ENCODE measurements at regions not wholly inside any gene's neighbourhood (a gene's known extent, or its start where the extent isn't known, plus 50 kb on each side); places are given as distances from the start of the nearest gene placed in this dataset.

DNA sequence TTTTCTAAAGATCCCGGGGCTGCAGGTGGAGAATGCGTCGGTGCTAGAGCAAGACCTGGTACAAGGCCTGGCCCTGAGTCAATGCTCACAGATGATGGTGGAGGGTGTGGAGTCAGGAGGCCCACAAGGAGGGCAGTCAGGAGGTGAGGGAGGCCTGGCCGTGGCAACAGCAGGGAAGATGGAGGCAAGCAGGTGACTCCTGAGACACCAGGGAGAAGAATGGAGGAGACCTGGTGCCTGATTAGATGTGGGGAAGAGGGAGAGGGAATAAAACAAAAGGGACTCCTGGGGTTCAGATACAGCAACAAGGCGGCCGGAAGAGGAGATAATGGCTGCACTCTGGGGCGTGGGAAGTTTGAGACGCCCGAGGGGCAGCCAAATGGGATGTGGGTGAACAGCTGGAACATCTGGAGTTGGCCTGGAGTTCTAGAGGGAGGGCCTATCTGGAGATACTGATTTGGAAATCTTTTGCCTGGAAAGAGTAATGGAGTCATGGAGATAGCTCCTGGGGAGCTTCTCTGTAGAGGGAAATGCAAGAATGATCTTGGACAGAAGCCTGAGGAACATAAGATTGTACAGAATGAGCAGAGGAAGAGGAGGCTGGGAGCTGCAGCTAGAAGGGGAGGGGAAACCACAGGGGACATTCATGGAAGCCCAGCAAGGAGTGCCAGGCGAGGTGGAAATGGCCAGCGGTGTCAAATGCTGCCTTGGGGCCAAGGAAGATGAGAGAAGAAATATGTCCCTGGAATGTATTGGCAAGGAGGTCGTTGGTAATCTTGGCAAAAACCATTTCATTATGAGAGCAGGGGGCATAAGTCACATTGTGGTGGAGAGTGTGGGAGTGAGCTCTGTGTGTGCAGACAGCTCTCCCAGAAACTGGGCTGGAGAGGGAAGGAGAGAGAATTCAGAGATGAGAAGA, 67.5 kb upstream of the CORO2B start:
- Mint-ChIP-seq H3K9me3 (peaks cover 4% of the 10 kb centered on the region), H3K4me3 (no peak overlapping the region), H3K36me3 (ENCODE audit: low read depth) (no peaks in the 10 kb centered on the region), H3K27ac (no peak overlapping the region), H3K27me3 (no peaks in the 10 kb centered on the region), H3K4me1 (ENCODE audit: low read depth) (no peaks in the 10 kb centered on the region)
- ATAC-seq (no peak), DNase-seq (no peak)
- intact Hi-C loops (cut with micrococcal nuclease): no loop called here
- TF ChIP-seq, protein P1, sequence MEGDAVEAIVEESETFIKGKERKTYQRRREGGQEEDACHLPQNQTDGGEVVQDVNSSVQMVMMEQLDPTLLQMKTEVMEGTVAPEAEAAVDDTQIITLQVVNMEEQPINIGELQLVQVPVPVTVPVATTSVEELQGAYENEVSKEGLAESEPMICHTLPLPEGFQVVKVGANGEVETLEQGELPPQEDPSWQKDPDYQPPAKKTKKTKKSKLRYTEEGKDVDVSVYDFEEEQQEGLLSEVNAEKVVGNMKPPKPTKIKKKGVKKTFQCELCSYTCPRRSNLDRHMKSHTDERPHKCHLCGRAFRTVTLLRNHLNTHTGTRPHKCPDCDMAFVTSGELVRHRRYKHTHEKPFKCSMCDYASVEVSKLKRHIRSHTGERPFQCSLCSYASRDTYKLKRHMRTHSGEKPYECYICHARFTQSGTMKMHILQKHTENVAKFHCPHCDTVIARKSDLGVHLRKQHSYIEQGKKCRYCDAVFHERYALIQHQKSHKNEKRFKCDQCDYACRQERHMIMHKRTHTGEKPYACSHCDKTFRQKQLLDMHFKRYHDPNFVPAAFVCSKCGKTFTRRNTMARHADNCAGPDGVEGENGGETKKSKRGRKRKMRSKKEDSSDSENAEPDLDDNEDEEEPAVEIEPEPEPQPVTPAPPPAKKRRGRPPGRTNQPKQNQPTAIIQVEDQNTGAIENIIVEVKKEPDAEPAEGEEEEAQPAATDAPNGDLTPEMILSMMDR (IDR thresholded peaks at IDR 0.05): no peak
- POLR2A ChIA-PET: interaction anchor here (1.6 kb wide), 1 partner anchor 13 kb away, joined by 3 read pairs; no protein-coding TSS in a partner anchor
- CTCF ChIA-PET: no interaction called here

DNA sequence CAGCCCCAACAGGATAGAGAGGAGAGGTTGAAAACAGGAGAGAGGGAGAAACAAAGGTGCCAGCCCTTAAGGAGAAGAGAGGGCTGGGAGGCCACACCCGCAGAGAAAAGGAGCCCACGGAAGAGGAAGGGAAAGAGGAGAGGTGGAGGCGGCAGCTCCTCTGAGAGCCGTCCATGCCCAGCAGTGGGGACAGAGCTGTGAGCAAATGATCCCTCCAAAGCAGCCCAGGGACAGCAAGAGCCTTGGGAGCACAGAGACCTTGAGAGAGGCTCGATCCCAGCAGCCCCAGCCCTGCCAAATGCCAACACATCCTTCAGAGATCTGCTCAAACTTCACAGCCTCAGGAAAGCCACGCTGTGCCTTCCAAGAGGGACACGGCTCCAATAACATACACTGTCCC, 66.7 kb upstream of the CORO2B start:
- POLR2A ChIA-PET: no interaction called here
- peaks cover 4% of the 10 kb centered on the region for H3K9me3 Mint-ChIP-seq
- CTCF ChIA-PET: no interaction called here
- ATAC-seq: no peak
- H3K4me1 Mint-ChIP-seq (ENCODE audit: low read depth): no peaks in the 10 kb centered on the region
- H3K36me3 Mint-ChIP-seq (ENCODE audit: low read depth): no peaks in the 10 kb centered on the region
- intact Hi-C loops (cut with micrococcal nuclease): no loop called here
- TF ChIP-seq, protein P1 (IDR thresholded peaks at IDR 0.05): no peak
- no peaks in the 10 kb centered on the region for H3K27me3 Mint-ChIP-seq
- H3K4me3 Mint-ChIP-seq: no peak overlapping the region
- no peak for DNase-seq
- no peak overlapping the region for H3K27ac Mint-ChIP-seq

DNA sequence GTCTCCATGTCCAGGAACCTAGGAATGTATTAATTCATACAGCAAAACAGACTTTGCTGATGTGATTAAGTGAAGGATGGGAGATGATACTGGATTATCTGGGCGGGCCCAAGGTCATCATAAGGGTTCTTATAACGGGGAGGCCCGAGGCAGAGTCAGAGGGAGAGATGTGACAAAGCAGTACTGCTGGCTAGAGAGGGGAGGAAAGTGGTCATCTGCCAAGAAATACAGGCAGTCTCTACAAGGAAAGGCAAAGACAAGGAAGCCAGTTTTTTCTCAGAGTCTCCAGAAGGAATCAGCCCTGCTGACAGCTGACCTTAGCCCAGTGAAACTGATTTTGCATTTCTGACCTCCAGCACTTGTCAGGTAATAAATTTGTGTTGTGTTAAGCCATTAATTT, 66.2 kb upstream of the CORO2B start:
- Mint-ChIP-seq H3K27me3 (no peaks in the 10 kb centered on the region), H3K27ac (no peak overlapping the region), H3K4me3 (no peak overlapping the region), H3K4me1 (ENCODE audit: low read depth) (no peaks in the 10 kb centered on the region), H3K9me3 (peaks cover 4% of the 10 kb centered on the region), H3K36me3 (ENCODE audit: low read depth) (no peaks in the 10 kb centered on the region)
- ATAC-seq (no peak), DNase-seq (no peak)
- CTCF ChIA-PET: no interaction called here
- TF ChIP-seq, protein P1 (IDR thresholded peaks at IDR 0.05): no peak
- intact Hi-C loops (cut with micrococcal nuclease): no loop called here
- POLR2A ChIA-PET: no interaction called here

DNA sequence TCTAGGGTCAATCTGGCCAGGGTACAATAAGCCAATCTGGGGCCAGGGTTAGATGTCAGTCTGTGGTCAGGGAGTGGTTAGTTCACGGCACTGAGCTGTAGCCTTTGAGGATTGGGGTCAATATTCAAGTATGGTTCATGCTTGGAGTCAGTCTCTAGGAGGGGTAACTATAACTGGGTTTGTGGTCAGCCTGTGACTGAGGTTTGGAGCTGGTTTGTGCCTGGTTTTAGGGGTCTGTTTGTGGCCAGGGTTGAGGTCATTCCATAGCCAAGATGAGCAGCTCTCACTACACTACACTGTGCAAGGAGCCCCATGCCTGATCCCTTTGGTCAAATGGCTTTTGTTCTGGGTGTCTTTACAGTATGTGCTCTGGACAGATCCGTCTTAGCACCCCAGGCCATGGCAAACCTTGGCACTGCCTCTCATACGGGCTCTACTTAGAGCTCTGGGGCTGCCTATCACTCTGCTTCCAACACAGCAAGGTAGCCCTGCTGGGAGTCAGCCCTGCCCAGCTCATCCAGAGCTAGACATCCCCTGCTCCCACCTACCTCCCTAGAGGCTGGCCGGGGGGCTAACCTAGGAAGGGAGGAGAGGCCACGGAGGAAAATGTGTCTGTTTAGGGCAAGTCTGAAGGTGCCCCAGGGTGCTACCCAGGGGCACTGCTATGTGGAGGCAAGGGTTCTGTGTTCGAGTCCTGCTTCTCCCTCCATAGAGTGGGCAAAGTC, 63.3 kb upstream of the CORO2B start:
- Mint-ChIP-seq H3K27me3 (peaks cover 4% of the 10 kb centered on the region), H3K4me1 (ENCODE audit: low read depth) (no peaks in the 10 kb centered on the region), H3K27ac (no peak overlapping the region), H3K4me3 (no peak overlapping the region), H3K9me3 (peaks cover 4% of the 10 kb centered on the region), H3K36me3 (ENCODE audit: low read depth) (no peaks in the 10 kb centered on the region)
- ATAC-seq (no peak), DNase-seq (no peak)
- TF ChIP-seq, protein P1 (IDR thresholded peaks at IDR 0.05): no peak
- POLR2A ChIA-PET: no interaction called here
- CTCF ChIA-PET: no interaction called here
- intact Hi-C loops (cut with micrococcal nuclease): no loop called here

DNA sequence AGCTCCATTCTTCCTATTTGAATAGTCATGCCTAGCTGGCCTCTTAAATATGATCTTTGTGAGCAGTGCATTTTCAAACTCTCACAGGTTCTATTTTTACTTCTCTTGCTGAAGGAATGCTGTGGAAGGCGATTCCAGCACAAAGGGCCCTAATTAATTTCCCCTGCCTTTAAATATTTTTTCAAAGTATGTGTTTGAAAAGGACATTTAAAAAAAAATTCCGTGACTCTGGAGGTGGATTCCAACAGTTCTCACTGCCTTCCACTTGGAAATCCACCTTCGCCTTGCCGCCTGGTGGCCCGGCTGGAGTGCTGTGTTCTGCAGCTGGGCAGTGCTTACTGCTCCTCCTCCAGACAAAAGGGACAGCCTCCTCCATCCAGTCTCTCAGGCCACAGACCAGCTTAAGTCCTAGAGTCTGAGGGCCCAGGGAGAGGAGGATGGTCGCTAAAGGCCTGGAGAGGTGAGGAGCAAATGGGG, 61.5 kb upstream of the CORO2B start:
- Mint-ChIP-seq H3K4me1 (ENCODE audit: low read depth) (no peaks in the 10 kb centered on the region), H3K4me3 (no peak overlapping the region), H3K36me3 (ENCODE audit: low read depth) (no peaks in the 10 kb centered on the region), H3K27me3 (peaks cover 4% of the 10 kb centered on the region), H3K9me3 (peaks cover 4% of the 10 kb centered on the region), H3K27ac (no peak overlapping the region)
- ATAC-seq (no peak), DNase-seq (no peak)
- ChIA-PET POLR2A (no interaction called here), CTCF (interaction anchor here (0.7 kb wide), 1 partner anchor 71 kb away, joined by 3 read pairs; no protein-coding TSS in a partner anchor)
- intact Hi-C loops (cut with micrococcal nuclease): no loop called here
- TF ChIP-seq, protein P1 (IDR thresholded peaks at IDR 0.05): no peak

Measured in activated CD8-positive, alpha-beta T cell treated with anti-CD3 and anti-CD28 coated beads for 36 hours (primary cell).